ENCODE measurements at regions not wholly inside any gene's neighbourhood (a gene's known extent, or its start where the extent isn't known, plus 50 kb on each side); places are given as distances from the start of the nearest gene placed in this dataset.

DNA sequence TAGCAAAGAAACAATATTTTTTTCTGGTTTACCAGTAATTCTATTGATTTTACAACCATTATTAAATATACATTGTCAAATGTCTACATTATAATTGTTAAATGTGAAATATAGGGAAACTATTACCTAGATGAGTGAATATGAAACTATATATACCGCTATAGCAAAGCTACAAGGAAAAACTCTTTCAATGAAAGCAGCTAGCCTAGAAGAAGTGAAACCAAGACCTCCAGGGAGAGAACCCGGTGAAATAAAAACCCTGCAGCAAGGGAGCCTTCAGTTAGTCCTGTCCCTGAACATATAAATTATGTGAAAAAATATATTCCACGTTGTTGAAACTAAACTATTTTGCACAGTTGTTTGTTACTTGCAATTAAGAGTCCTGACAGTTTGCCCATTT is 913.1 kb downstream of the EFNA5 start:
- no peaks in the 10 kb centered on the region for H3K27me3 Mint-ChIP-seq (ENCODE audit: low read depth)
- H3K36me3 Mint-ChIP-seq (ENCODE audit: insufficient read depth) = no peaks in the 10 kb centered on the region
- DNase-seq (no peak), ATAC-seq (no peak)
- no peak overlapping the region for H3K4me3 Mint-ChIP-seq
- no peaks in the 10 kb centered on the region for H3K9me3 Mint-ChIP-seq
- no peaks in the 10 kb centered on the region for H3K4me1 Mint-ChIP-seq (ENCODE audit: low read depth)

- Mint-ChIP-seq H3K4me1 (ENCODE audit: low read depth) (no peaks in the 10 kb centered on the region), H3K27me3 (ENCODE audit: low read depth) (no peaks in the 10 kb centered on the region), H3K9me3 (no peaks in the 10 kb centered on the region), H3K36me3 (ENCODE audit: insufficient read depth) (no peaks in the 10 kb centered on the region), H3K4me3 (no peak overlapping the region)
- no peak for DNase-seq
- ATAC-seq = no peak
Observed at GRCh38 chr5:106755789-106756188, 914.9 kb downstream of the EFNA5 start.

GRCh38 chr5:106755066-106755465 is 915.7 kb downstream of the EFNA5 start:
- Mint-ChIP-seq H3K4me3 (no peak overlapping the region), H3K36me3 (ENCODE audit: insufficient read depth) (no peaks in the 10 kb centered on the region), H3K27me3 (ENCODE audit: low read depth) (no peaks in the 10 kb centered on the region), H3K9me3 (no peaks in the 10 kb centered on the region), H3K4me1 (ENCODE audit: low read depth) (no peaks in the 10 kb centered on the region)
- DNase-seq (no peak), ATAC-seq (no peak)

DNA sequence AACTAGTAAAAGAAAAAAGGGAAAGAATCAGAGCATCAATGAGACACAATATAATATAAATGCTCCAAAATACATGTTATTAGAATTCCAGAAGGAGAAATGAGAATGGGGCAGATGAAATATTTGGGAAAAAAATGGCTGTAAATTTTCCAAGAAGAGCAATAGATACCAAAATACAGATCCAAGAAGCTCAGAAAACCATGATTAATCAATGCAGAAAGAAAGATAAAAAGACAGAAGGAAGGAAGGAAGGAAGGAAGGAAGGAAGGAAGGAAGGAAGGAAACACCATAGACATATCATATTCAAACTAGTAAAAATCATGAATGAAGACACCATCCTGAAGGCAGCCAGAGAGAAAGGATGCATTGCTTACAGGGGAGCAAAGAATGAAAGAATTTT is 920.9 kb downstream of the EFNA5 start:
- DNase-seq (no peak), ATAC-seq (no peak)
- Mint-ChIP-seq H3K4me1 (ENCODE audit: low read depth) (no peaks in the 10 kb centered on the region), H3K27me3 (ENCODE audit: low read depth) (no peaks in the 10 kb centered on the region), H3K4me3 (no peak overlapping the region), H3K36me3 (ENCODE audit: insufficient read depth) (no peaks in the 10 kb centered on the region), H3K9me3 (no peaks in the 10 kb centered on the region)

GRCh38 chr5:106739127-106739526 is 931.6 kb downstream of the EFNA5 start:
- Mint-ChIP-seq H3K4me1 (ENCODE audit: low read depth) (no peaks in the 10 kb centered on the region), H3K9me3 (peaks cover 18% of the 10 kb centered on the region), H3K27me3 (ENCODE audit: low read depth) (no peaks in the 10 kb centered on the region), H3K4me3 (no peak overlapping the region), H3K36me3 (ENCODE audit: insufficient read depth) (no peaks in the 10 kb centered on the region)
- ATAC-seq (no peak), DNase-seq (no peak)

- no peaks in the 10 kb centered on the region for H3K4me1 Mint-ChIP-seq (ENCODE audit: low read depth)
- ATAC-seq (no peak), DNase-seq (no peak)
- H3K36me3 Mint-ChIP-seq (ENCODE audit: insufficient read depth) = no peaks in the 10 kb centered on the region
- H3K27me3 Mint-ChIP-seq (ENCODE audit: low read depth) = no peaks in the 10 kb centered on the region
- H3K4me3 Mint-ChIP-seq = no peak overlapping the region
- peaks cover 34% of the 10 kb centered on the region for H3K9me3 Mint-ChIP-seq
Observed at GRCh38 chr5:106737111-106737510, 933.6 kb downstream of the EFNA5 start.

DNA sequence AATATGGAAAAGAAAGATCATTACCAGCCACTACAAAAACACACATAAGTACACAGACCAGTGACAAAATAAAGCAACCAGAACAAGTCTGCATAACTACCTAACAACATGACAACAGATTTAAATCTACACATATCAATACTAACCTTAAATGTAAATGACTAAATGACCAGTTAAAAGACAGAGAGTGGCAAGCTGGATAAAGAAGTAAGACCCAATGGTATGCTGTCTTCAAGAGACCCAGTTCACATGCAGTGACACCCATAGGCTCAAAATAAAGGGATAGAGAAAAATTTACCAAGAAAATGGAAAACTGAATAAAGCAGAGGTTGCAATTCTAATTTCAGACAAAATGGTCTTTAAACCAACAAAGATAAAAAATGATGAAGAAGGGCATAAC is 938.1 kb downstream of the EFNA5 start:
- no peaks in the 10 kb centered on the region for H3K36me3 Mint-ChIP-seq (ENCODE audit: insufficient read depth)
- no peaks in the 10 kb centered on the region for H3K4me1 Mint-ChIP-seq (ENCODE audit: low read depth)
- ATAC-seq = no peak
- DNase-seq = no peak
- H3K27me3 Mint-ChIP-seq (ENCODE audit: low read depth) = no peaks in the 10 kb centered on the region
- peaks cover 41% of the 10 kb centered on the region for H3K9me3 Mint-ChIP-seq
- H3K4me3 Mint-ChIP-seq = no peak overlapping the region

- no peaks in the 10 kb centered on the region for H3K36me3 Mint-ChIP-seq (ENCODE audit: insufficient read depth)
- no peak for DNase-seq
- no peak overlapping the region for H3K4me3 Mint-ChIP-seq
- H3K4me1 Mint-ChIP-seq (ENCODE audit: low read depth) = no peaks in the 10 kb centered on the region
- peaks cover 38% of the 10 kb centered on the region for H3K9me3 Mint-ChIP-seq
- H3K27me3 Mint-ChIP-seq (ENCODE audit: low read depth) = no peaks in the 10 kb centered on the region
- no peak for ATAC-seq
Observed at GRCh38 chr5:106730912-106731311, 939.8 kb downstream of the EFNA5 start.

DNA sequence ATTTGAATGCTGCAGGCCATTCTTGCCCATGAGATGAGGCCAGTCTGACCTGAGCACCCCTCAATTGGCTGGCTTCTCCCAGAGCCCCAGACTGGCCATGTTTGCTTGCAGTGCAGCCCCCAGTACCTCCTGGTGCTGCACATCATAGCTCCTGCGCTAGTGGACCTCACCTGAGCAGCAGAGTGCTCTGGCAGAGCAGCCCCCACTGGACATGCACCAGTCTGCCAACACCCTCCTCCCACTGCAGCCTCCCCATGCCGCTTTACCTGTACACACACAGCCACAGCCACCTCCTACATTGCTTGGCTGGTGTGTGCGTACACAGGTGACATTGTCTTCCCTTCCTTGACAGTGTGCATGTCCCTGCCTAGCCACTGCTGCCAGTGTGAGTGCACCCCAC is 940.2 kb downstream of the EFNA5 start:
- ATAC-seq = no peak
- no peak for DNase-seq
- Mint-ChIP-seq H3K4me1 (ENCODE audit: low read depth) (no peaks in the 10 kb centered on the region), H3K9me3 (peaks cover 36% of the 10 kb centered on the region), H3K27me3 (ENCODE audit: low read depth) (no peaks in the 10 kb centered on the region), H3K36me3 (ENCODE audit: insufficient read depth) (no peaks in the 10 kb centered on the region), H3K4me3 (no peak overlapping the region)

DNA sequence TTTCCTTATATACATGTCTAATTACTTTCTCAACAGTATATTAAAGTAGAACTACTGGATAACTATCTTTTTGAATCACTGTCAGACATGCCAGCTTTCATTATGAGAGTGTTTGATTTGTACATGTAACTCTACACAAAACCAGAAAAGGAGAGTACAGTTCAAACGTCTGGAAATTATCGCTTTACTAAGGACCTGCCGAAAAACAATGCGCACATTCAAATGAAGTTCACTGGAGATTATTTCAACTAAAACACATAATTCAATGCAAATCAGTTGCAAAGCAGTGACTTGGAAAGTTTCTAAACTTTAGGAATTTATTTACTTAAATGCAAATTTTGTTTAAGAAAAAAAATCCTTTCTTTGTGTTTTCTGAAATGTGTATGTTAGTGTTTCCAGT is 942.5 kb downstream of the EFNA5 start:
- H3K27me3 Mint-ChIP-seq (ENCODE audit: low read depth) = no peaks in the 10 kb centered on the region
- H3K9me3 Mint-ChIP-seq = peaks cover 18% of the 10 kb centered on the region
- no peaks in the 10 kb centered on the region for H3K36me3 Mint-ChIP-seq (ENCODE audit: insufficient read depth)
- no peak for ATAC-seq
- H3K4me3 Mint-ChIP-seq = no peak overlapping the region
- DNase-seq = no peak
- H3K4me1 Mint-ChIP-seq (ENCODE audit: low read depth) = no peaks in the 10 kb centered on the region

- H3K4me3 Mint-ChIP-seq = no peak overlapping the region
- H3K9me3 Mint-ChIP-seq = peaks cover 7% of the 10 kb centered on the region
- H3K36me3 Mint-ChIP-seq (ENCODE audit: insufficient read depth) = no peaks in the 10 kb centered on the region
- DNase-seq (no peak), ATAC-seq (no peak)
- H3K4me1 Mint-ChIP-seq (ENCODE audit: low read depth) = no peaks in the 10 kb centered on the region
- H3K27me3 Mint-ChIP-seq (ENCODE audit: low read depth) = no peaks in the 10 kb centered on the region
Observed at GRCh38 chr5:106727071-106727470, 943.7 kb downstream of the EFNA5 start.

DNA sequence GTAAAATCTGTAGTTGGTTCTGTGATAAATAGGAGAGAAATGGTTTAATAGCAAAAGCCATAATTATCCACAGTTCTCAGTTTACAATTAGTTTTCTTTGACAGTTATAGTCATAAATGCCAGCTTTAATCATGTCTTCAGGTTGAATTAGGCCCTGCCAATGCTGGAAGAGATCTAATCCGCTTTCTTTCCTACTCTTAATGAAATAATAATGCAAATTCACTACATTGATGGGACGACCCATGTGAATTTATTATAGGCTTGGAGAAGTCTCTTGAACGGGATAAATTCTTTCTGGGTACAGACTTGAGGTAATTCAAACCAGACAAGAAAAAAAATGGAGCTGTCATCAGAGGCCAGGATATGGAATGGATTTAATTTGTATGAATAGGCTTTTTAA is 950.4 kb downstream of the EFNA5 start:
- no peaks in the 10 kb centered on the region for H3K4me1 Mint-ChIP-seq (ENCODE audit: low read depth)
- DNase-seq (no peak), ATAC-seq (no peak)
- no peaks in the 10 kb centered on the region for H3K27me3 Mint-ChIP-seq (ENCODE audit: low read depth)
- peaks cover 12% of the 10 kb centered on the region for H3K9me3 Mint-ChIP-seq
- H3K36me3 Mint-ChIP-seq (ENCODE audit: insufficient read depth) = no peaks in the 10 kb centered on the region
- H3K4me3 Mint-ChIP-seq = no peak overlapping the region

DNA sequence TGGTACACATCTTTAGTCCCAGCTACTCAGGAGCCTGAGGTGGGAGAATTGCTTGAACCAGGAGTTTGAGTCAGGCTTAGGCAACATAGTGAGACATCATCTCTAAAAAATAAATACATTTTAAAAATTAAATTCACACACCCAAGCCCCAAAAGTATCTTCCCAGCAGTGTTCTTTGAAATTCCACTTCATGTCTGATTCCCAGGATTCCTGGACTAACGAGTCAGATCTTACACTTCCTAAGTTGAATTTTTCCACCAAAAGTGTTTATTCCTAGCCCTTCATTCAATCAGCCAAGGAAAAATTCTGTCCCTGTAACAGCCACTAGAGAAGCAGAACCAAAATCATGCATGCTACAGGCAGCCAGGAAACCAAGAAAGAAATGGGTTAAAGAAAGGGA is 970.9 kb downstream of the EFNA5 start:
- no peak for DNase-seq
- no peaks in the 10 kb centered on the region for H3K27me3 Mint-ChIP-seq (ENCODE audit: low read depth)
- H3K4me3 Mint-ChIP-seq = no peak overlapping the region
- ATAC-seq = no peak
- H3K4me1 Mint-ChIP-seq (ENCODE audit: low read depth) = no peaks in the 10 kb centered on the region
- H3K36me3 Mint-ChIP-seq (ENCODE audit: insufficient read depth) = no peaks in the 10 kb centered on the region
- peaks cover 12% of the 10 kb centered on the region for H3K9me3 Mint-ChIP-seq

DNA sequence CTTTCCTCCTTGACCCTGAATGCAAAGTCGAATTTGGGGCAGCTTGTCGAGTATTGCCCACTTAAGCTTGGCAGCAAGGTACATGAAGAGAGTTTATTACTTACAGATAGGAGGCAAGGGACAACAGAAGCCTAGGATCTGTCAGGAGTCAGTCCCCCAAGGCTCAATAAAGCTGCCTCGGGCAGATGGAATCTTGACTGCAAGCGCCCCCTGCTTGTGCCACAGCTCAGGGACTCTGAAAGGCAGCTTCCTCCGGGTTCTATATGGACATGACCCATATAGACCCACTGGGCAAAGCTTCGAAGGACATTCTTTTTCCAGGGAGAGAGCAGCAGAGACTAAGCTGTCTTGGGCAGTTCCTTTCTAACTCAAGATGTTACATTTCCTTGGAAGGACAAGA is 971.5 kb downstream of the EFNA5 start:
- H3K4me3 Mint-ChIP-seq = no peak overlapping the region
- ATAC-seq (no peak), DNase-seq (no peak)
- no peaks in the 10 kb centered on the region for H3K27me3 Mint-ChIP-seq (ENCODE audit: low read depth)
- no peaks in the 10 kb centered on the region for H3K36me3 Mint-ChIP-seq (ENCODE audit: insufficient read depth)
- H3K9me3 Mint-ChIP-seq = peaks cover 12% of the 10 kb centered on the region
- H3K4me1 Mint-ChIP-seq (ENCODE audit: low read depth) = no peaks in the 10 kb centered on the region

- Mint-ChIP-seq H3K9me3 (peaks cover 12% of the 10 kb centered on the region), H3K4me3 (no peak overlapping the region), H3K36me3 (ENCODE audit: insufficient read depth) (no peaks in the 10 kb centered on the region), H3K27me3 (ENCODE audit: low read depth) (no peaks in the 10 kb centered on the region), H3K4me1 (ENCODE audit: low read depth) (no peaks in the 10 kb centered on the region)
- DNase-seq (no peak), ATAC-seq (no peak)
Observed at GRCh38 chr5:106698169-106698568, 972.6 kb downstream of the EFNA5 start.

GRCh38 chr5:106691701-106692100 is 979.0 kb downstream of the EFNA5 start:
- Mint-ChIP-seq H3K9me3 (no peaks in the 10 kb centered on the region), H3K36me3 (ENCODE audit: insufficient read depth) (no peaks in the 10 kb centered on the region), H3K4me1 (ENCODE audit: low read depth) (no peaks in the 10 kb centered on the region), H3K27me3 (ENCODE audit: low read depth) (no peaks in the 10 kb centered on the region), H3K4me3 (no peak overlapping the region)
- ATAC-seq (no peak), DNase-seq (no peak)
